ENCODE measurements at regions not wholly inside any gene's neighbourhood (a gene's known extent, or its start where the extent isn't known, plus 50 kb on each side); places are given as distances from the start of the nearest gene placed in this dataset.

DNA sequence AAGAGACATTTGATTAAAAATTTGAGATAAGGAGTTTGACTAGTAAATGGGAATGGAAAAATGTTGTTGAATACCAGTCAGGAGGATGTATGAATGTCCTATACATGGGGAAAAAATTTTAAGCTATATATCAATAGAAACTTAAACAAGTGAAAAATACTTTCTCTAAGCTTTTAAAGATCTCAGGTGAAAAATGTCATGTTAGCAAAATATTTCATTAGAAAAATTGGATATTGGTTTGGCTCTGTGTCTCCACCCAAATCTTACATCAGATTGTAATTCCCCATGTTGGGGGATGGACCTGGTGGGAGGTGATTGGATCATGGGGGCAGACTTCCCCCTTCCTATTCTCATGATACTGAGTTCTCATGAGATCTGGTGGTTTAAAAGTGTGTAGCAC is 279.6 kb upstream of the CADM2 start:
- TF ChIP-seq, protein P1, sequence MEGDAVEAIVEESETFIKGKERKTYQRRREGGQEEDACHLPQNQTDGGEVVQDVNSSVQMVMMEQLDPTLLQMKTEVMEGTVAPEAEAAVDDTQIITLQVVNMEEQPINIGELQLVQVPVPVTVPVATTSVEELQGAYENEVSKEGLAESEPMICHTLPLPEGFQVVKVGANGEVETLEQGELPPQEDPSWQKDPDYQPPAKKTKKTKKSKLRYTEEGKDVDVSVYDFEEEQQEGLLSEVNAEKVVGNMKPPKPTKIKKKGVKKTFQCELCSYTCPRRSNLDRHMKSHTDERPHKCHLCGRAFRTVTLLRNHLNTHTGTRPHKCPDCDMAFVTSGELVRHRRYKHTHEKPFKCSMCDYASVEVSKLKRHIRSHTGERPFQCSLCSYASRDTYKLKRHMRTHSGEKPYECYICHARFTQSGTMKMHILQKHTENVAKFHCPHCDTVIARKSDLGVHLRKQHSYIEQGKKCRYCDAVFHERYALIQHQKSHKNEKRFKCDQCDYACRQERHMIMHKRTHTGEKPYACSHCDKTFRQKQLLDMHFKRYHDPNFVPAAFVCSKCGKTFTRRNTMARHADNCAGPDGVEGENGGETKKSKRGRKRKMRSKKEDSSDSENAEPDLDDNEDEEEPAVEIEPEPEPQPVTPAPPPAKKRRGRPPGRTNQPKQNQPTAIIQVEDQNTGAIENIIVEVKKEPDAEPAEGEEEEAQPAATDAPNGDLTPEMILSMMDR (IDR thresholded peaks at IDR 0.05) = no peak
- TF ChIP-seq POLR2A (IDR thresholded peaks at IDR 0.05) = no peak
